ENCODE measurements at regions not wholly inside any gene's neighbourhood (a gene's known extent, or its start where the extent isn't known, plus 50 kb on each side); places are given as distances from the start of the nearest gene placed in this dataset.

- no peak overlapping the region for H3K27ac ChIP-seq (ENCODE audit: extremely low read length, insufficient read depth, low read length)
- 0% methylated on average over 3 of the region's 3 CpGs for WGBS (ENCODE audit: low lambda C conversion rate)
- H3K9ac ChIP-seq (ENCODE audit: insufficient read depth, low read depth, low read length), result no peak overlapping the region
- POLR2A ChIA-PET, result no interaction called here
- no peaks in the 10 kb centered on the region for H3K4me1 ChIP-seq (ENCODE audit: insufficient read depth, low read length)
- H3K36me3 ChIP-seq (replicated peaks in 1 of 2; ENCODE audit: control insufficient read depth in 1 of 2, insufficient read depth in 2 of 2, low read length in 2 of 2), result no peaks in the 10 kb centered on the region
- intact Hi-C loops (cut with micrococcal nuclease; ENCODE audit: unreplicated experiment) (no loop called here), in situ Hi-C loops (cut with HindIII; ENCODE audit: extremely low pct_ligation_motif_present, low pct_unique_long_range_greater_than_20kb) (no loop called here)
- H4K20me1 ChIP-seq (ENCODE audit: insufficient read depth, low read length), result no peaks in the 10 kb centered on the region
- no peaks in the 10 kb centered on the region for H3K79me2 ChIP-seq (ENCODE audit: insufficient read depth, low read length)
- no peaks in the 10 kb centered on the region for H3K9me3 ChIP-seq (ENCODE audit: low read length)
- no TSS peak for BruUV-seq (replicated peaks)
- no peak overlapping the region for H3K4me3 ChIP-seq (replicated peaks in 1 of 3; ENCODE audit: insufficient read depth in 1 of 3, low read depth in 2 of 3, low read length in 3 of 3)
- DNase-seq (ENCODE audit: low spot score) (no peak), ATAC-seq (no peak), FAIRE-seq (no peak)
- peaks cover 0 to 6% of the 10 kb centered on the region in 2 experiments; a peak in 2 of 5 replicates for H3K27me3 ChIP-seq (ENCODE audit: control insufficient read depth in 1 of 2, insufficient read depth in 2 of 2, low read length in 2 of 2)
- H2AFZ ChIP-seq (ENCODE audit: low read length), result no peak overlapping the region
- no peak overlapping the region for H3K4me2 ChIP-seq (ENCODE audit: low read depth, low read length)
- CTCF ChIA-PET (ENCODE audit: low intra/inter-chr PET ratio, low total read pairs), result no interaction called here
- no peak for TF ChIP-seq POLR2AphosphoS2 (IDR thresholded peaks at IDR 0.05; ENCODE audit: low read depth, low read length)
- no peak for TF ChIP-seq ZBTB39 (CRISPR knock-in tag; IDR thresholded peaks at IDR 0.05)
- TF ChIP-seq SNAPC4 (CRISPR knock-in tag; IDR thresholded peaks at IDR 0.05), result no peak
- TF ChIP-seq GATAD1 (CRISPR knock-in tag; IDR thresholded peaks at IDR 0.05), result no peak
- TF ChIP-seq RFX5 (IDR thresholded peaks at IDR 0.05; ENCODE audit: low read depth, low read length), result no peak
- TF ChIP-seq GFI1 (CRISPR knock-in tag; IDR thresholded peaks at IDR 0.05; ENCODE audit: borderline replicate concordance), result no peak
- no peak for TF ChIP-seq IRX3 (CRISPR knock-in tag; IDR thresholded peaks at IDR 0.05; ENCODE audit: borderline replicate concordance, low read depth)
- TF ChIP-seq REST (IDR thresholded peaks at IDR 0.05; ENCODE audit: borderline replicate concordance in 1 of 2, low read depth in 1 of 2, low read length in 2 of 2), result no peak
- TF ChIP-seq ZNF256 (CRISPR knock-in tag; conservative IDR thresholded peaks at IDR 0.05), result no peak
- no peak for TF ChIP-seq ZNF503 (CRISPR knock-in tag; IDR thresholded peaks at IDR 0.05)
These were observed 258.4 kb upstream of the TAS2R1 start for GRCh38 chr5:9888501-9888901.
